RWPE2 (cell line): ENCODE measurements at regions not wholly inside any gene's neighbourhood (a gene's known extent, or its start where the extent isn't known, plus 50 kb on each side); places are given as distances from the start of the nearest gene placed in this dataset.
"Not testable (repeated sequence)": the region's sequence is repeated elsewhere in the genome, so short reads cannot be mapped to it uniquely, and the experiment has no call there.

Experiments
- ATAC-seq: fragments of 200-7000 bp; cut with Tn5 transposase; 3 replicates; pipeline ENCODE4 v1.9.1; 2021; ENCODE audit warnings: low read depth
- DNase-seq: peaks from one replicate; pipeline ENCODE4 v3.0.0-alpha.2; 2020; ENCODE audit warnings: low spot score
- H3K27ac ChIP-seq: fragments of 450-650 bp; 2 replicates; pipeline ENCODE4 v1.5.1; 2017; ENCODE audit warnings: mild to moderate bottlenecking; ENCODE audit not compliant: poor library complexity, severe bottlenecking
- H3K27me3 ChIP-seq: fragments of 250-450 bp; sonication (Bioruptor Pico); 2 replicates; pipeline ENCODE4 v1.5.1; 2021; ENCODE audit warnings: mild to moderate bottlenecking, moderate library complexity; ENCODE audit not compliant: insufficient read depth, poor library complexity, severe bottlenecking
- H3K36me3 ChIP-seq: fragments of 250-450 bp; sonication (Bioruptor Pico); 2 replicates; pipeline ENCODE4 v1.5.1; 2020; ENCODE audit warnings: low read depth, mild to moderate bottlenecking, moderate library complexity
- H3K4me1 ChIP-seq: fragments of 250-450 bp; sonication (Bioruptor Pico); 2 replicates; pipeline ENCODE4 v1.5.1; 2021; ENCODE audit warnings: mild to moderate bottlenecking, moderate library complexity; ENCODE audit not compliant: insufficient read depth, poor library complexity, severe bottlenecking
- H3K4me3 ChIP-seq: fragments of 250-450 bp; sonication (Bioruptor Pico); 2 replicates; pipeline ENCODE4 v1.5.1; 2021; ENCODE audit warnings: mild to moderate bottlenecking, moderate library complexity; ENCODE audit not compliant: severe bottlenecking
- H3K9me3 ChIP-seq: fragments of 250-450 bp; sonication (Bioruptor Pico); 2 replicates; pipeline ENCODE4 v1.5.1; 2021; ENCODE audit warnings: mild to moderate bottlenecking, moderate library complexity; ENCODE audit not compliant: severe bottlenecking
- TF ChIP-seq, protein P1 (sequence below): fragments of 450-650 bp; IDR thresholded peaks from one replicate; pipeline ENCODE4 v1.5.1; 2017; ENCODE audit warnings: mild to moderate bottlenecking, moderate library complexity; ENCODE audit not compliant: poor library complexity, severe bottlenecking

DNA sequence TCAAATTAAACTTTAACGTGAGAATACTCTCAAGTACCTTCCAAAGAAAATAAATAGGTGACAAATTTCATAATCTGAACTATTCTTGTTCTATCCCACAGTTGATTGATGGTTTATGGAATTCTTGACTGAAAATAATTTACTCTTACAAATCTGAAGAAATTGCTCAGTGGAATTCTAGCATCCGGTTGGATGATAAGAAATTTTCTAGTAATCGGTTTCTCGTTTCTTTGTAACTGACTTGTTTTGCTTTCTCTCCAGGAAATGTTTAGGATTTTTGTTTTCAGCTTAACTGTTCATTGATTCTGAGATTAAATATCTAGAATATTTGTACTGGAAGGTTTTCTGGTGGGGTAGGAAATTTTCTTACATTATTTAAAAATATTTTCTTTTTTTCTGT, 558.9 kb upstream of the ADAMTS5 start:
- H3K36me3 ChIP-seq, result no peaks in the 10 kb centered on the region
- no peaks in the 10 kb centered on the region for H3K9me3 ChIP-seq
- DNase-seq, result no peak
- no peak for ATAC-seq
- no peak overlapping the region for H3K27ac ChIP-seq
- no peaks in the 10 kb centered on the region for H3K4me1 ChIP-seq
- no peaks in the 10 kb centered on the region for H3K27me3 ChIP-seq
- TF ChIP-seq, protein P1, sequence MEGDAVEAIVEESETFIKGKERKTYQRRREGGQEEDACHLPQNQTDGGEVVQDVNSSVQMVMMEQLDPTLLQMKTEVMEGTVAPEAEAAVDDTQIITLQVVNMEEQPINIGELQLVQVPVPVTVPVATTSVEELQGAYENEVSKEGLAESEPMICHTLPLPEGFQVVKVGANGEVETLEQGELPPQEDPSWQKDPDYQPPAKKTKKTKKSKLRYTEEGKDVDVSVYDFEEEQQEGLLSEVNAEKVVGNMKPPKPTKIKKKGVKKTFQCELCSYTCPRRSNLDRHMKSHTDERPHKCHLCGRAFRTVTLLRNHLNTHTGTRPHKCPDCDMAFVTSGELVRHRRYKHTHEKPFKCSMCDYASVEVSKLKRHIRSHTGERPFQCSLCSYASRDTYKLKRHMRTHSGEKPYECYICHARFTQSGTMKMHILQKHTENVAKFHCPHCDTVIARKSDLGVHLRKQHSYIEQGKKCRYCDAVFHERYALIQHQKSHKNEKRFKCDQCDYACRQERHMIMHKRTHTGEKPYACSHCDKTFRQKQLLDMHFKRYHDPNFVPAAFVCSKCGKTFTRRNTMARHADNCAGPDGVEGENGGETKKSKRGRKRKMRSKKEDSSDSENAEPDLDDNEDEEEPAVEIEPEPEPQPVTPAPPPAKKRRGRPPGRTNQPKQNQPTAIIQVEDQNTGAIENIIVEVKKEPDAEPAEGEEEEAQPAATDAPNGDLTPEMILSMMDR, result no peak
- H3K4me3 ChIP-seq, result no peak overlapping the region

DNA sequence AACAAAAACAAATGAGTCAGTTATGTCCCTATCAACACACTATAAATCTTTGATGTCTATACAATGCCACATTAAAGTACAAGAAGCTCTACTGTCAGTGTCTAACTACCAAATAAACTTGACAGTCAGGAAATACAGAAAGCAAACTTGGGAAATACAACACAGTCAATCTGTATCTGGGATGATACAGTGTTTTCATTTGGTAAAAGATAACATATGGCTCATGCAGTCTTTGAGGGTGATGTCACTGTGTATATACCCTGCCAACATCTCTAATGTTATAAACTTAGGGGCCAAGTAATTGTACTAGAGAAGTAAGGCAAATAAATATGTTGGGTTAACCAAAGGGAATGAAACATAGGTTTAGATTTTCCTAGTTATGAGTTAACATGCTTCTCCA, 552.5 kb upstream of the ADAMTS5 start:
- no peaks in the 10 kb centered on the region for H3K36me3 ChIP-seq
- ATAC-seq (no peak), DNase-seq (no peak)
- peaks cover 3% of the 10 kb centered on the region for H3K9me3 ChIP-seq
- TF ChIP-seq, protein P1, result no peak
- no peak overlapping the region for H3K27ac ChIP-seq
- H3K4me3 ChIP-seq, result no peak overlapping the region
- H3K4me1 ChIP-seq, result no peaks in the 10 kb centered on the region
- no peaks in the 10 kb centered on the region for H3K27me3 ChIP-seq

DNA sequence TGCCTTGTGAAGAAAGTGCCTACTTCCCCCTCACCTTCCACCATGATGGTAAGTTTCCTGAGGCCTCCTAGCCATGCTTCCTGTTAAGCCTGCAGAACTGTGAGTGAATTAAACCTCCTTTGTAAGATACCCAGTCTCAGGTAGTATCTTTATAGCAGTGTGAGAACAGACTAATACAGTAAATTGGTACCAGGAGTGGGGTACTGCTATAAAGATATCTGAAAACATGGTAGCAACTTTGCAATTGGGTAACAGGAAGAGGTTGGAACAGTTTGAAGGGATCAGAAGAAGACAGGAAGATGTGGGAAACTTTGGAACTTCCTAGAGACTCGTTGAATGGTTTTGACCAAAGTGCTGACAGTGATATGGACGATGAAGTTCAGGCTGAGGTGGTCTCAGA, 550.3 kb upstream of the ADAMTS5 start:
- H3K36me3 ChIP-seq, H3K4me1 ChIP-seq, H3K4me3 ChIP-seq, ATAC-seq, DNase-seq, H3K9me3 ChIP-seq, H3K27me3 ChIP-seq, H3K27ac ChIP-seq: not testable (repeated sequence)

DNA sequence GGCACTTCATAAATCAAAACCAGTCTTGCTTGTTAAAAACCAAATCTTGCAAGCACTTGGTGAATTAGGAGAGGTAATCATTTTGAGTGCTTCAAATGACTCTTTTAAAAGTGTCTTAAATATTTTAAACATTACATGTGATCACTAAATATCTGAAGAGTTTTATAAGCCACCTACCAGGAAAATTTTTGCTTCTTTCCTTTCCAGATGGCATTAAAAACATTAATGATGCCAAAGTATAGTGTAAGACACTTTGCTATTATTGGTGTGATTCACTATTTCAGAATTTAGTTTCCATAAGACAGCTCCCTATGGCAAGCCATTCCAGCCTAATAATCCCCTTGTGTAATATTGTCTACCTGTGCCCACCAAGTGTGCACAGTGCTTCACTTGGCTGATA, 548.8 kb upstream of the ADAMTS5 start:
- Histone ChIP-seq H3K36me3 (no peaks in the 10 kb centered on the region), H3K4me3 (no peak overlapping the region), H3K27me3 (no peaks in the 10 kb centered on the region), H3K4me1 (no peaks in the 10 kb centered on the region), H3K27ac (no peak overlapping the region), H3K9me3 (peaks cover 3% of the 10 kb centered on the region)
- ATAC-seq (no peak), DNase-seq (no peak)
- TF ChIP-seq, protein P1, result no peak

DNA sequence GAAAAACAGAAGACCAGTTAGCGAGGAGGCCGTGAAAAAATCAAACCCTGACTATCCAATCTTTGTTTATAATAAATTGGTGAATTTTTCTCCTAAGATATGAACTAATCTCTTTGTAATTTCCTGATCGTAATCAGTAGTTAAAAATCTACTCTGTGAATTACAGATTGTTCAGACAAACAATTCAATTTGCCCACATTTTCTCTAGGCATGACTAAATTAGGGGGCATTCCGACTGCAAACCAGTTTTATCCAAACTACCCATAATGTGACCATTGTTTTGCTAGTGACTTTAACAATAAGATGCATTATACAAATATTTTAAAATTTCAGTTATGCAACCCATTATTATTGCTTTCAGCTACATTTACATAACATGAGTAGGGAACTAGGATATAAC, 546.9 kb upstream of the ADAMTS5 start:
- H3K9me3 ChIP-seq, result peaks cover 3% of the 10 kb centered on the region
- DNase-seq (no peak), ATAC-seq (no peak)
- H3K27me3 ChIP-seq, result no peaks in the 10 kb centered on the region
- no peaks in the 10 kb centered on the region for H3K36me3 ChIP-seq
- no peaks in the 10 kb centered on the region for H3K4me1 ChIP-seq
- no peak overlapping the region for H3K4me3 ChIP-seq
- no peak overlapping the region for H3K27ac ChIP-seq
- TF ChIP-seq, protein P1, result no peak
